Transverse colon (tissue), 4 donors: ENCODE measurements at regions not wholly inside any gene's neighbourhood (a gene's known extent, or its start where the extent isn't known, plus 50 kb on each side); places are given as distances from the start of the nearest gene placed in this dataset.

Source experiments
- DNase-seq: peaks from one replicate; pipeline ENCODE4 v3.0.0-alpha.2; 2019
- H3K27ac ChIP-seq, 4 donors: fragments of 200-600 bp; sonication (generic); 2 replicates each; pipeline ENCODE4 v1.5.1; 2016 to 2018; ENCODE audit warnings: inconsistent platforms in 4 of 4
- H3K27me3 ChIP-seq: fragments of 200-600 bp; sonication (generic); 2 replicates; pipeline ENCODE4 v1.5.1; 2017; ENCODE audit warnings: inconsistent platforms
- H3K36me3 ChIP-seq, 4 donors: fragments of 200-600 bp; sonication (generic); 2 replicates each; pipeline ENCODE4 v1.5.1; 2017 to 2019; ENCODE audit warnings: inconsistent platforms in 4 of 4
- H3K4me1 ChIP-seq, 4 donors: fragments of 200-600 bp; sonication (generic); 2 replicates each; pipeline ENCODE4 v1.5.1; 2017 to 2020; ENCODE audit warnings: inconsistent platforms in 4 of 4
- H3K4me3 ChIP-seq, 4 donors: fragments of 200-600 bp; sonication (generic); 1 replicate in 1 of 4; 2 replicates in 3 of 4; pipeline versions ENCODE4 v1.5.1 to v1.6.1; 2017 to 2019; ENCODE audit warnings: inconsistent platforms in 4 of 4
- H3K9me3 ChIP-seq, 2 donors: fragments of 200-600 bp; sonication (generic); 2 replicates each; pipeline ENCODE4 v1.5.1; 2017 to 2019; ENCODE audit warnings: inconsistent platforms in 2 of 2
- EP300 ChIP-seq: sonication (generic); formaldehyde crosslinking; IDR thresholded peaks from one replicate; pipeline ENCODE4 v1.6.1; 2017; ENCODE audit warnings: antibody characterized with exemption, low read depth
- POLR2A ChIP-seq: fragments of 450-650 bp; IDR thresholded peaks from one replicate; pipeline ENCODE4 v1.6.1; 2016; ENCODE audit warnings: antibody characterized with exemption, mild to moderate bottlenecking, moderate library complexity
- POLR2AphosphoS5 ChIP-seq, 3 donors: sonication (generic); formaldehyde crosslinking; IDR thresholded peaks; one replicate each; pipeline ENCODE4 v1.6.1; 2016; ENCODE audit warnings: antibody characterized with exemption in 3 of 3
- WGBS, 2 donors: methylation state at CpG; one replicate each; pipeline ENCODE4 v1.1.5; 2018; ENCODE audit warnings: low coverage in 1 of 2; 5-methylcytosine and 5-hydroxymethylcytosine counted together
- in situ Hi-C, 4 donors: fragments of 200-750 bp; cut with MboI; loops; one replicate each; pipeline versions ENCODE4 v1.15.0 to v1.15.1; 2017; ENCODE audit warnings: low sequenced_read_pairs in 3 of 4, low pct_ligation_motif_present in 1 of 4, low pct_unique_long_range_greater_than_20kb in 1 of 4
- intact Hi-C: fragments of 100-400 bp; cut with DNase I; formaldehyde crosslinking; loops from one replicate; pipeline ENCODE4 v1.15.1; 2023; ENCODE audit warnings: low total_unique reads
- TF ChIP-seq, protein P1 (sequence below), 5 experiments: fragments of 200-600 bp in 3 of 5; fragments of 450-650 bp in 2 of 5; sonication (generic) in 3 of 5; IDR thresholded peaks; 1 replicate in 2 of 5; 2 replicates in 3 of 5; pipeline ENCODE4 v1.5.1; 2016 to 2017; ENCODE audit warnings: antibody characterized with exemption in 5 of 5, inconsistent platforms in 3 of 5, mild to moderate bottlenecking in 2 of 5, moderate library complexity in 1 of 5

DNA sequence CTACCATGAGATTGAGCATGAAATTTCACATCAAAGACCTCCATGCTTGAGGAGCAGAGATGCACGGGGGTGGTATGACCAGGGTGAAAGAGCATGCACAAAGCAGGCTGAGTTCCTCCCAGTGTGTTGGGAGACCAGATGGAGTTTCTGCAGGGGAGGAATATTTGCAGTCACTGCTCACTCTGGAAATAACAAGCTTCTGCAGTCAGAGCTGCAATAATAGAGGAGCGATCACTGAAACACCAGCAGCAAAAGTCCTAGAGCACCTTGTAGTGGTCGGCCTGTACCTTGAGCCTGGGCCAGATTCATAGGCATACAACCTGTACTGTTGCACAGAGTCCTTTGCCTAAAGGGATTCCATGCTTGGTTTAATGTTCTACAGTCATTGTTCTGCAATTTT is 184.5 kb upstream of the SP8 start:
- Histone ChIP-seq H3K9me3 (no peaks in the 10 kb centered on the region), H3K4me1 (no peaks in the 10 kb centered on the region), H3K27me3 (no peaks in the 10 kb centered on the region), H3K36me3 (no peaks in the 10 kb centered on the region), H3K4me3 (no peak overlapping the region), H3K27ac (no peak overlapping the region)
- 80% methylated on average over 3 of the region's 3 CpGs; no CpG with 5 or more reads in 1 of the 2 donors for WGBS, 2 donors
- in situ Hi-C loops: no loop called here
- intact Hi-C loops: no loop called here
- no peak for DNase-seq
- TF ChIP-seq, protein P1, sequence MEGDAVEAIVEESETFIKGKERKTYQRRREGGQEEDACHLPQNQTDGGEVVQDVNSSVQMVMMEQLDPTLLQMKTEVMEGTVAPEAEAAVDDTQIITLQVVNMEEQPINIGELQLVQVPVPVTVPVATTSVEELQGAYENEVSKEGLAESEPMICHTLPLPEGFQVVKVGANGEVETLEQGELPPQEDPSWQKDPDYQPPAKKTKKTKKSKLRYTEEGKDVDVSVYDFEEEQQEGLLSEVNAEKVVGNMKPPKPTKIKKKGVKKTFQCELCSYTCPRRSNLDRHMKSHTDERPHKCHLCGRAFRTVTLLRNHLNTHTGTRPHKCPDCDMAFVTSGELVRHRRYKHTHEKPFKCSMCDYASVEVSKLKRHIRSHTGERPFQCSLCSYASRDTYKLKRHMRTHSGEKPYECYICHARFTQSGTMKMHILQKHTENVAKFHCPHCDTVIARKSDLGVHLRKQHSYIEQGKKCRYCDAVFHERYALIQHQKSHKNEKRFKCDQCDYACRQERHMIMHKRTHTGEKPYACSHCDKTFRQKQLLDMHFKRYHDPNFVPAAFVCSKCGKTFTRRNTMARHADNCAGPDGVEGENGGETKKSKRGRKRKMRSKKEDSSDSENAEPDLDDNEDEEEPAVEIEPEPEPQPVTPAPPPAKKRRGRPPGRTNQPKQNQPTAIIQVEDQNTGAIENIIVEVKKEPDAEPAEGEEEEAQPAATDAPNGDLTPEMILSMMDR (IDR thresholded peaks at IDR 0.05): no peak
- no peak for TF ChIP-seq POLR2AphosphoS5 (IDR thresholded peaks at IDR 0.05)

- Histone ChIP-seq H3K4me1 (no peaks in the 10 kb centered on the region), H3K27me3 (no peaks in the 10 kb centered on the region), H3K4me3 (no peak overlapping the region), H3K27ac (no peak overlapping the region), H3K36me3 (no peaks in the 10 kb centered on the region), H3K9me3 (no peaks in the 10 kb centered on the region)
- no peak for DNase-seq
- intact Hi-C loops: no loop called here
- TF ChIP-seq POLR2AphosphoS5 (IDR thresholded peaks at IDR 0.05) (no peak), EP300 (no peak), POLR2A (no peak)
- TF ChIP-seq, protein P1 (IDR thresholded peaks at IDR 0.05): no peak
- WGBS, 2 donors: 83 to 87% methylated on average over 5 to 8 of the region's 8 CpGs
- in situ Hi-C loops: no loop called here
These were observed 193.5 kb upstream of the SP8 start for GRCh38 chr7:20980232-20980631.

GRCh38 chr7:20980668-20981264 is 194.1 kb upstream of the SP8 start:
- intact Hi-C loops (no loop called here), in situ Hi-C loops (no loop called here)
- H3K27me3 ChIP-seq: no peaks in the 10 kb centered on the region
- TF ChIP-seq, protein P1 (IDR thresholded peaks at IDR 0.05): no peak
- no peak for TF ChIP-seq POLR2AphosphoS5 (IDR thresholded peaks at IDR 0.05)
- no peak for TF ChIP-seq EP300
- TF ChIP-seq POLR2A: no peak
- no peaks in the 10 kb centered on the region for H3K4me1 ChIP-seq
- no peak overlapping the region for H3K27ac ChIP-seq
- H3K36me3 ChIP-seq: no peaks in the 10 kb centered on the region
- H3K9me3 ChIP-seq: no peaks in the 10 kb centered on the region
- H3K4me3 ChIP-seq: no peak overlapping the region
- no peak for DNase-seq
- WGBS, 2 donors: 45 to 57% methylated on average over 7 of the region's 7 CpGs

DNA sequence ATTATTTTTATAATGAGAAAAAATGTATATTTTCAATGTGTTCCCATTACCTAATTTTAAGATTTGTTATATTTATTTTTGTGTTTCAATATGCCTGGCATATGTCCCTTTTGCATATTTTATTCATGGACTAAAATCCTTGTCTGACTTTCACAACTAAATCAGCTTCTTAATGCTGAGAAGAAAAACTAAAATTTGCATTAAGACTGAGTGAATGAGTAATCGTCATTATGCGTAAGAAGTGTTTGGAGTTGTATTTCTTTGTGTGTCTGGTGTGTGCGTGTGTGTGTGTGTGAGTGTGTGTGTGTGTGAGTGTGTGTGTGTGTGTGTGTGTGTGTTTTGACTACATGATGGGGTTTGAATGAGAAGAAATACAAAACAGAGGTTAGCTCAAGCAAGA is 201.7 kb upstream of the SP8 start:
- Histone ChIP-seq H3K9me3 (peaks cover 0 to 5% of the 10 kb centered on the region in 2 donors), H3K4me3 (no peak overlapping the region), H3K27ac (no peak overlapping the region), H3K36me3 (no peaks in the 10 kb centered on the region), H3K4me1 (no peaks in the 10 kb centered on the region), H3K27me3 (no peaks in the 10 kb centered on the region)
- in situ Hi-C loops: no loop called here
- 86 to 93% methylated on average over 3 of the region's 3 CpGs for WGBS, 2 donors
- no peak for TF ChIP-seq EP300
- TF ChIP-seq, protein P1 (IDR thresholded peaks at IDR 0.05): no peak
- TF ChIP-seq POLR2AphosphoS5 (IDR thresholded peaks at IDR 0.05): no peak
- no peak for TF ChIP-seq POLR2A
- intact Hi-C loops: no loop called here
- DNase-seq: no peak
